H1 (cell line): ENCODE measurements at regions not wholly inside any gene's neighbourhood (a gene's known extent, or its start where the extent isn't known, plus 50 kb on each side); places are given as distances from the start of the nearest gene placed in this dataset.

ENCODE experiments used
- CTCF ChIA-PET: fragments of 300-600 bp; sonication (Branson Sonifier 250); formaldehyde crosslinking; loops from one replicate; lab custom pipeline; 2021; ENCODE audit not compliant: partially characterized antibody; lab: Charles Lee
- POLR2A ChIA-PET: fragments of 300-600 bp; sonication (Branson Sonifier 250); formaldehyde crosslinking; loops from one replicate; lab custom pipeline; 2021; ENCODE audit warnings: inconsistent platforms; ENCODE audit not compliant: partially characterized antibody; lab: Charles Lee
- DNase-seq, 2 experiments: peaks; one replicate each; pipeline versions ENCODE4 v3.0.0 to v3.0.0-alpha.2; 2010 to 2022; ENCODE audit warnings: low spot score in 2 of 2, low read depth in 1 of 2, mixed read lengths in 1 of 2
- FAIRE-seq: peaks from 2 replicates; lab custom pipeline; 2011; peaks lifted over from hg19 to GRCh38; lab: Jason Lieb, UNC
- H2AFZ ChIP-seq: 2 replicates; pipeline ENCODE4 v1.8.1; 2012; ENCODE audit warnings: low read length, inconsistent platforms
- H2AK5ac ChIP-seq: 2 replicates; pipeline ENCODE4 v1.6.1; 2013; ENCODE audit warnings: low read depth, low read length
- H2BK120ac ChIP-seq: replicated peaks from 2 replicates; pipeline ENCODE3; 2013; ENCODE audit warnings: low read depth, low read length, inconsistent platforms
- H2BK12ac ChIP-seq: 2 replicates; pipeline ENCODE4 v1.6.1; 2013; ENCODE audit warnings: low read depth, low read length
- H2BK15ac ChIP-seq: 2 replicates; pipeline ENCODE4 v1.6.1; 2013; ENCODE audit warnings: low read length
- H2BK20ac ChIP-seq: 2 replicates; pipeline ENCODE4 v1.6.1; 2013; ENCODE audit warnings: low read length
- H2BK5ac ChIP-seq: 2 replicates; pipeline ENCODE4 v1.6.1; 2013; ENCODE audit warnings: low read depth, low read length
- H3K14ac ChIP-seq: 2 replicates; pipeline ENCODE4 v1.6.1; 2013; ENCODE audit warnings: inconsistent platforms; ENCODE audit not compliant: insufficient read length
- H3K18ac ChIP-seq: 2 replicates; pipeline ENCODE4 v1.6.1; 2013; ENCODE audit warnings: low read length; ENCODE audit errors: extremely low read depth
- H3K23ac ChIP-seq: 2 replicates; pipeline ENCODE4 v1.6.1; 2013; ENCODE audit warnings: inconsistent platforms; ENCODE audit not compliant: insufficient read length
- H3K23me2 ChIP-seq: 2 replicates; pipeline ENCODE4 v1.6.1; 2013; ENCODE audit warnings: low read depth, low read length
- H3K27ac ChIP-seq: 2 replicates; pipeline ENCODE4 v1.6.1; 2011; ENCODE audit warnings: low read depth, low read length, inconsistent platforms
- H3K27me3 ChIP-seq, 4 experiments: replicated peaks in 1 of 4; 1 replicate in 1 of 4; 2 replicates in 3 of 4; pipeline versions ENCODE4 v1.6.1 to v1.8.1; 2011 to 2013; ENCODE audit warnings: low read length in 3 of 4, mild to moderate bottlenecking in 3 of 4, inconsistent platforms in 2 of 4, mixed read lengths in 2 of 4, moderate library complexity in 1 of 4; ENCODE audit not compliant: control insufficient read depth in 3 of 4, insufficient read depth in 3 of 4; ENCODE audit errors: extremely low read depth in 1 of 4
- H3K36me3 ChIP-seq, 4 experiments: 2 replicates each; pipeline versions ENCODE4 v1.6.1 to v1.8.1; 2011 to 2013; ENCODE audit warnings: mild to moderate bottlenecking in 4 of 4, low read length in 3 of 4, moderate library complexity in 2 of 4, control low read depth in 1 of 4, inconsistent platforms in 1 of 4; ENCODE audit not compliant: insufficient read depth in 4 of 4, control insufficient read depth in 2 of 4
- H3K4ac ChIP-seq: replicated peaks from 2 replicates; pipeline ENCODE3; 2013; ENCODE audit warnings: low read length, low read depth, mixed read lengths, inconsistent platforms; ENCODE audit not compliant: insufficient read length
- H3K4me1 ChIP-seq, 4 experiments: replicated peaks in 1 of 4; 1 replicate in 1 of 4; 2 replicates in 3 of 4; pipeline versions ENCODE4 v1.6.1 to v1.8.1; 2011 to 2013; ENCODE audit warnings: low read length in 3 of 4, inconsistent platforms in 2 of 4, mixed read lengths in 1 of 4; ENCODE audit not compliant: insufficient read depth in 4 of 4, control insufficient read depth in 3 of 4
- H3K4me2 ChIP-seq, 2 experiments: 2 replicates each; pipeline versions ENCODE4 v1.6.1 to v1.8.1; 2011 to 2013; ENCODE audit warnings: low read depth in 2 of 2, low read length in 2 of 2, control low read depth in 1 of 2, inconsistent platforms in 1 of 2, mild to moderate bottlenecking in 1 of 2; ENCODE audit not compliant: insufficient read depth in 1 of 2
- H3K4me3 ChIP-seq, 4 experiments: fragments of 200-600, 300-600 bp in 1 of 4; sonication (generic), shearing (Covaris generic), sonication (Bioruptor Twin) in 1 of 4; 2 replicates each; pipeline versions ENCODE4 v1.5.1 to v1.8.1; 2011 to 2016; ENCODE audit warnings: low read length in 4 of 4, low read depth in 3 of 4, control low read depth in 2 of 4, inconsistent platforms in 2 of 4, mild to moderate bottlenecking in 2 of 4, mixed read lengths in 1 of 4, moderate library complexity in 1 of 4; ENCODE audit not compliant: insufficient read depth in 2 of 4; ENCODE audit errors: extremely low read depth in 1 of 4
- H3K56ac ChIP-seq: replicated peaks from 2 replicates; pipeline ENCODE3; 2013; ENCODE audit warnings: low read depth, mild to moderate bottlenecking, mixed read lengths, low read length, inconsistent platforms; ENCODE audit not compliant: insufficient read length
- H3K79me1 ChIP-seq: 2 replicates; pipeline ENCODE4 v1.6.1; 2013; ENCODE audit warnings: low read depth, low read length, control low read depth
- H3K79me2 ChIP-seq, 2 experiments: 2 replicates each; pipeline versions ENCODE4 v1.6.1 to v1.8.1; 2012 to 2013; ENCODE audit warnings: low read length in 2 of 2, mild to moderate bottlenecking in 2 of 2, inconsistent platforms in 1 of 2; ENCODE audit not compliant: insufficient read depth in 2 of 2, control insufficient read depth in 1 of 2
- H3K9ac ChIP-seq, 4 experiments: replicated peaks in 1 of 4; 1 replicate in 1 of 4; 2 replicates in 3 of 4; pipeline versions ENCODE4 v1.6.1 to v1.8.1; 2011 to 2013; ENCODE audit warnings: low read depth in 3 of 4, low read length in 3 of 4, control low read depth in 2 of 4, mild to moderate bottlenecking in 2 of 4, moderate library complexity in 2 of 4, inconsistent platforms in 1 of 4; ENCODE audit errors: extremely low read depth in 1 of 4
- H3K9me3 ChIP-seq, 2 experiments: 2 replicates each; pipeline versions ENCODE4 v1.6.1 to v1.8.1; 2012 to 2013; ENCODE audit warnings: mild to moderate bottlenecking in 2 of 2, moderate library complexity in 2 of 2, control low read depth in 1 of 2, inconsistent platforms in 1 of 2, low read depth in 1 of 2, low read length in 1 of 2, mixed read lengths in 1 of 2; ENCODE audit not compliant: insufficient read depth in 2 of 2
- H4K20me1 ChIP-seq, 2 experiments: replicated peaks in 1 of 2; 2 replicates each; pipeline versions ENCODE3 to v1.8.1; 2011 to 2013; ENCODE audit warnings: inconsistent platforms in 2 of 2, low read length in 2 of 2, mild to moderate bottlenecking in 1 of 2; ENCODE audit not compliant: insufficient read depth in 2 of 2, control insufficient read depth in 1 of 2
- H4K5ac ChIP-seq: 2 replicates; pipeline ENCODE4 v1.6.1; 2013; ENCODE audit warnings: low read length, low read depth, mixed read lengths, inconsistent platforms; ENCODE audit not compliant: insufficient read length
- H4K8ac ChIP-seq: 2 replicates; pipeline ENCODE4 v1.8.0; 2013; ENCODE audit warnings: mild to moderate bottlenecking, moderate library complexity, low read length, inconsistent platforms; ENCODE audit not compliant: insufficient read depth; ENCODE audit errors: extremely low read depth
- H4K91ac ChIP-seq: replicated peaks from 2 replicates; pipeline ENCODE3; 2013; ENCODE audit warnings: low read length, mixed read lengths, inconsistent platforms; ENCODE audit not compliant: insufficient read length
- WGBS, 2 experiments: shearing (Covaris generic) in 1 of 2; methylation state at CpG; one replicate each; pipeline versions ENCODE4 v1.1.6 to v1.1.7; 2013 to 2015; ENCODE audit warnings: low lambda C conversion rate in 2 of 2, mixed read lengths in 2 of 2, inconsistent platforms in 1 of 2, low coverage in 1 of 2, missing lambda C conversion rate in 1 of 2; ENCODE audit not compliant: insufficient replicate concordance in 2 of 2, insufficient coverage in 1 of 2, insufficient read length in 1 of 2; ENCODE audit errors: extremely low coverage in 1 of 2, missing lambda C conversion rate in 1 of 2; 5-methylcytosine and 5-hydroxymethylcytosine counted together

DNA sequence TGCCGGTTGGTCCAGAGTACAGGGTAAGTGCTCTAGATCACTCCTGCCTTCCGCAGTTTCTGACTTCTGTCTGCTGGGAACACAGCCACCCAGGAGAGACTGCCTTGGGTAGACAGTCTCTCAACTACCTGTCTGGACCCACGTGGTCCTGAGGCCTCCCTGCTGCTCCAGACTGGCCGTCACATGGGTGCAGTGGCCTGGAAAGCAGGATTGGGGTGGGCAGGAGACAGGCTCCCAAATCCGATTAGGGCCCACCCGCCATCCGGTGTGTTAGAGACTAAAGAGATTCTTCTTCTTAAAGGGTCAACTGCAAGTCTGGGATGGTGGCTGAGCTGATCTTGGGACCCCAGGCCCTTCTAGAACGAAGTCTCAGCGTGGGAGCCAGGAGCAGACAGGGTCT is 105.5 kb downstream of the EBNA1BP2 start:
- Histone ChIP-seq H2AFZ (no peak overlapping the region), H3K18ac (peak overlapping the region; percentile 32; the same call in 1 of the 2 replicates), H2BK5ac (no peak overlapping the region), H3K4me2 (no peak overlapping the region), H3K4me1 (peaks cover 0 to 29% (median 20%) of the 10 kb centered on the region in 4 experiments; a peak in 6 of 7 replicates), H2BK20ac (peak overlapping the region; percentile 82; the same call in 1 of the 2 replicates), H3K9ac (no peak overlapping the region), H3K56ac (no peak overlapping the region), H3K23ac (no peak overlapping the region), H4K8ac (no peak overlapping the region), H3K79me1 (no peaks in the 10 kb centered on the region), H4K20me1 (no peaks in the 10 kb centered on the region), H2BK15ac (no peak overlapping the region), H3K27me3 (peaks cover 0 to 4% (median 2%) of the 10 kb centered on the region in 4 experiments; a peak in 5 of 7 replicates), H3K36me3 (no peaks in the 10 kb centered on the region), H3K23me2 (no peaks in the 10 kb centered on the region; the same call in 1 of the 2 replicates), H4K5ac (no peak overlapping the region), H4K91ac (peak overlapping the region; percentile 66), H3K27ac (no peak overlapping the region), H2AK5ac (peak overlapping the region; percentile 69; the same call in 1 of the 2 replicates), H3K4ac (no peak overlapping the region), H3K9me3 (no peaks in the 10 kb centered on the region), H2BK12ac (peak overlapping the region; percentile 96; the same call in 1 of the 2 replicates), H3K14ac (no peak overlapping the region), H2BK120ac (no peak overlapping the region), H3K79me2 (no peaks in the 10 kb centered on the region), H3K4me3 (no peak overlapping the region)
- CTCF ChIA-PET: interaction anchor here (1.2 to 11.7 kb wide), 3 partner anchors 104 to 153 kb away, joined by 4 to 136 read pairs (median 19); no protein-coding TSS in a partner anchor
- WGBS, 2 experiments: 92% methylated on average over 9 of the region's 9 CpGs; no CpG with 5 or more reads in 1 of the 2 experiments
- POLR2A ChIA-PET: interaction anchor here (1.0 to 1.2 kb wide), 2 partner anchors 10 to 110 kb away, joined by 3 read pairs; no protein-coding TSS in a partner anchor
- DNase-seq (no peak), FAIRE-seq (no peak)
